ENCODE measurements at regions not wholly inside any gene's neighbourhood (a gene's known extent, or its start where the extent isn't known, plus 50 kb on each side); places are given as distances from the start of the nearest gene placed in this dataset.

DNA sequence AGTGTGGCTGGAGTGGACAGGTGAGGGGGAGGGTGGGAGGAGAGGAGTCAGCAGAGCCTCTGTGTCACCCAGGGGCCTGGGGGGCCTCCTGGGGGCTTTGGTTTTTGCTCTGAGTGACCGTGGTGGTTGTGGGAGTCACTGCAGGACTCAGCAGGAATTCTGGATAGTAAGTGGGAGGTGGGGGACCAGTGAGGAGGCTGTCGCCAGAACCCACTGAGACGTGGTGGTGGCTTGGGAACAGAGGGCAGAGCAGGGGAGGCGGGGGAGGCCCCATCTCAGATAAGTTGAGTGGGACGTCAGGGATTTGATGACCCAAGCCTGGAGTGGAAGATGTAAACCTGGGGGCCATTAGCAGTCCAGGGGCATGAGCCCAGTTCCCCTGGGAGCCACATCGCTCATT is 123.2 kb upstream of the WNT4 start:
- no peak for DNase-seq
- Histone ChIP-seq H3K4me1 (ENCODE audit: low read length) (no peaks in the 10 kb centered on the region), H3F3A (ENCODE audit: insufficient read depth, low read length) (no peaks in the 10 kb centered on the region), H3K27ac (ENCODE audit: low read length) (no peak overlapping the region), H3K36me3 (replicated peaks; ENCODE audit: insufficient read depth, low read length) (no peaks in the 10 kb centered on the region), H3K9me2 (replicated peaks; ENCODE audit: insufficient read depth, low read length) (no peaks in the 10 kb centered on the region), H4K20me1 (ENCODE audit: insufficient read depth, low read length) (no peaks in the 10 kb centered on the region), H3K4me3 (ENCODE audit: low read length) (no peak overlapping the region), H3K9me3 (replicated peaks; ENCODE audit: insufficient read depth, low read length) (no peaks in the 10 kb centered on the region), H3K27me3 (replicated peaks; ENCODE audit: insufficient read depth, low read length) (peaks cover 98% of the 10 kb centered on the region), H3K4me2 (ENCODE audit: low read depth, low read length) (no peak overlapping the region), H3K79me2 (ENCODE audit: low read length) (no peaks in the 10 kb centered on the region), H2AFZ (ENCODE audit: low read length) (no peak overlapping the region), H3K9ac (ENCODE audit: low read length) (no peak overlapping the region)
- TF ChIP-seq EZH2 (optimal IDR thresholded peaks at IDR 0.05; ENCODE audit: low read depth, low read length) (no peak), EZH2phosphoT487 (IDR thresholded peaks at IDR 0.05; ENCODE audit: low read length) (no peak), CTCF (IDR thresholded peaks at IDR 0.05; ENCODE audit: low read length) (no peak)

DNA sequence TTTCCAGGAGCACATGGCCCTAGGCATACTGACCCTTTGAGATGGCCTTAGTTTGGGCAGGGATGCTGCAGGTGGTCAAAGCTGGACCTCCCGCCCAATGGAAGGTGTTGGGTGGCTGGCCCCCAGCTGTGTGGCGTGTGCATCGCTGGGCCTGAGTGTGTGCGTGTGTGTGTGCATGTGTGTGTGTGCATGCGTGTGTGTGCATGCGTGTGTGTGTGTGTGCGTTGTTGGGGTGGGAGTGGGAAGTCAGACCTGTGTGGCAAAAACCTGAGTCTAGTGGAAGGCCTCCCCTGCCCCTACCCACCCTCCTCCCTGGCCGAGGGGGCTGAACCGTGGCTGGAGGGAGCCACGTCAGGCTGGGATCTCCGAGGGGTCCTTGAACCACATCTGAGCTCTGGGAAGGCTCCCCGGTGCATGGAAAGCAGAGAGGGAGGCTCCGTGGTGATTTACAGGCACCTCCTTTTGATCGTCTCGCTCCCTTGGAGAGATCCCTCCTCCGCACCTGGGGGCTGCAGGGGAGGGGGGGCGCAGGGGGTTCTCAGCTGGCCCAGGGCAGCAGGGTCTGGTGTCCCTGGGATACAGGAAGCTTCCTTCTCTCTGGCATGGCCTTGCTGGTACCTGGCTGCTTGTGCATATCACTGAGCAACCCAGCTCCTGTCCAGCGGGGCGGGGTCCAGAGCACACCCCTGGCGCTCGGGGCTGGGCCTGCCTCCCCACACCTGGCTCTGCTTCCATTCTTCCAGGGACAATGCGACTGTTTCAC is 124.7 kb upstream of the WNT4 start:
- Histone ChIP-seq H2AFZ (ENCODE audit: low read length) (no peak overlapping the region), H3K27ac (ENCODE audit: low read length) (no peak overlapping the region), H3K4me3 (ENCODE audit: low read length) (no peak overlapping the region), H4K20me1 (ENCODE audit: insufficient read depth, low read length) (no peaks in the 10 kb centered on the region), H3K9ac (ENCODE audit: low read length) (no peak overlapping the region), H3K27me3 (replicated peaks; ENCODE audit: insufficient read depth, low read length) (peaks cover 98% of the 10 kb centered on the region), H3F3A (ENCODE audit: insufficient read depth, low read length) (no peaks in the 10 kb centered on the region), H3K9me2 (replicated peaks; ENCODE audit: insufficient read depth, low read length) (no peaks in the 10 kb centered on the region), H3K4me2 (ENCODE audit: low read depth, low read length) (no peak overlapping the region), H3K79me2 (ENCODE audit: low read length) (no peaks in the 10 kb centered on the region), H3K9me3 (replicated peaks; ENCODE audit: insufficient read depth, low read length) (no peaks in the 10 kb centered on the region), H3K36me3 (replicated peaks; ENCODE audit: insufficient read depth, low read length) (no peaks in the 10 kb centered on the region), H3K4me1 (ENCODE audit: low read length) (no peaks in the 10 kb centered on the region)
- no peak for DNase-seq
- no peak for TF ChIP-seq EZH2phosphoT487 (IDR thresholded peaks at IDR 0.05; ENCODE audit: low read length)
- no peak for TF ChIP-seq EZH2 (optimal IDR thresholded peaks at IDR 0.05; ENCODE audit: low read depth, low read length)
- TF ChIP-seq CTCF (IDR thresholded peaks at IDR 0.05; ENCODE audit: low read length) = no peak

GRCh38 chr1:22268327-22268726 is 125.4 kb upstream of the WNT4 start:
- no peaks in the 10 kb centered on the region for H3K36me3 ChIP-seq (replicated peaks; ENCODE audit: insufficient read depth, low read length)
- no peak for DNase-seq
- H3K4me2 ChIP-seq (ENCODE audit: low read depth, low read length) = no peak overlapping the region
- no peaks in the 10 kb centered on the region for H3K9me3 ChIP-seq (replicated peaks; ENCODE audit: insufficient read depth, low read length)
- no peak overlapping the region for H2AFZ ChIP-seq (ENCODE audit: low read length)
- H3K27ac ChIP-seq (ENCODE audit: low read length) = no peak overlapping the region
- H3K4me1 ChIP-seq (ENCODE audit: low read length) = no peaks in the 10 kb centered on the region
- H4K20me1 ChIP-seq (ENCODE audit: insufficient read depth, low read length) = no peaks in the 10 kb centered on the region
- H3K79me2 ChIP-seq (ENCODE audit: low read length) = no peaks in the 10 kb centered on the region
- no peak overlapping the region for H3K4me3 ChIP-seq (ENCODE audit: low read length)
- peaks cover 98% of the 10 kb centered on the region for H3K27me3 ChIP-seq (replicated peaks; ENCODE audit: insufficient read depth, low read length)
- no peaks in the 10 kb centered on the region for H3K9me2 ChIP-seq (replicated peaks; ENCODE audit: insufficient read depth, low read length)
- H3K9ac ChIP-seq (ENCODE audit: low read length) = no peak overlapping the region
- H3F3A ChIP-seq (ENCODE audit: insufficient read depth, low read length) = no peaks in the 10 kb centered on the region
- TF ChIP-seq EZH2phosphoT487 (IDR thresholded peaks at IDR 0.05; ENCODE audit: low read length) (no peak), CTCF (IDR thresholded peaks at IDR 0.05; ENCODE audit: low read length) (no peak), EZH2 (optimal IDR thresholded peaks at IDR 0.05; ENCODE audit: low read depth, low read length) (no peak)

Data from MM.1S (cell line).